EH (cell line): ENCODE measurements at regions not wholly inside any gene's neighbourhood (a gene's known extent, or its start where the extent isn't known, plus 50 kb on each side); places are given as distances from the start of the nearest gene placed in this dataset.
"Not testable (repeated sequence)": the region's sequence is repeated elsewhere in the genome, so short reads cannot be mapped to it uniquely, and the experiment has no call there.

Experiments
- DNase-seq: peaks from one replicate; pipeline ENCODE4 v3.0.0-alpha.2; 2015; ENCODE audit warnings: low read depth

DNA sequence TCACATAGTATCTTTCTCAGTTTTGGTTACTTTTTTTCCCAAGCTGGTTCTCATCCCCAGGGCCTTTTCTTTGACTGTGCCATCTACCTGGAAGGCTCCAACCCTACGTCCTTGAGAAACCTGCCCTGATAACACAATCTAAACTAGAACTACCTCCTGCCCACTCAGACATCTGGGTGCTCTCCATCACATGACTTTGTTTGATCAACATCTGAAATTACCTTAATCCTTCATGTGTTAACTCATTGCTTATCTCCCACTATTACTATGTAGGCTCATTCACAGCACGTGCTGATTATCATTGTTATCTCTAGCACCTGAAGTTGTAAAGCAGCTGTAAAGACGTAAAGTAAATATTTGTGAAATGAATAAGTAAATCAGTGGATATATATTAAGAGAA is 784.0 kb downstream of the TMTC2 start:
- no peak for DNase-seq

DNA sequence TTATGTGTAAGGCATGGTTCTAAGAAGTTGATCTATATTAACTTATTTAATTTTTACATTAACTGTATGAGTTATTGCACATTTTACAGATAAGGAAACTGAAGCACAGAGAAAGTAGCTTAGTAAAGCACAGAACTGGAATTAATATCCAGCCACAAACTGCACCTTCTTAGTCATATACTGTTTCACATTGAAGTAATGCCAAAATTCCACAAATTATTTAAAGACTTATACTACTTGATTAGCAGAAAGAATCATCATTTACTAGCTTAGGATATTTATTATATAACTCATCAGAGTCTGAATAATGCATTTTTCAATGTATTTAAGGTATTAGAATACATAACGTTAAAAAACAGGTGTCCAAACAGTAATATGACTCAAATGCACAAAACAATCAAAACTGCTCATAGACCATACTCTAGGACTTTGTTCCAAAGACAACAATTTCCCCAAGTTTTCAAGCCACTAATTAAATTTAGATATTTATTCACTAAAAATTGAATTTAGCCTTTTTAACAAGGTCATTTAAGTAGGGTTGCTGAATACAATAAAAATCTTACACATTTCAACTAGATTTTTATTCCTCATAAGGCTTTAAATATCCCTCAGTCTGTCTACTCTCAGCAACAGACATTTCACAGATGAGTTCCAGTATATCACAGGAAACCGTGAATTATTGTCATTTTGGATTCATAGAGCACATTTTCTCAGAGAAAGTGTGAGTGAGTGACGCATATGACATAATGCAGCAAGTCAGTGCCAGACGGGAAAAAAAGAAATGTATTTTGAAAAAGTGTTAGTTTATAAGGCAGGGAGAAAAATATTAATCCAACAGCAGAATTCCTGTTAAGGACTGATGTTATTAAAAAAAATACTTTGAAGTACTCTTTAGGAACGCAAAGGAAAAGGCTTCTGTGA is 782.5 kb downstream of the TMTC2 start:
- DNase-seq: no peak

DNA sequence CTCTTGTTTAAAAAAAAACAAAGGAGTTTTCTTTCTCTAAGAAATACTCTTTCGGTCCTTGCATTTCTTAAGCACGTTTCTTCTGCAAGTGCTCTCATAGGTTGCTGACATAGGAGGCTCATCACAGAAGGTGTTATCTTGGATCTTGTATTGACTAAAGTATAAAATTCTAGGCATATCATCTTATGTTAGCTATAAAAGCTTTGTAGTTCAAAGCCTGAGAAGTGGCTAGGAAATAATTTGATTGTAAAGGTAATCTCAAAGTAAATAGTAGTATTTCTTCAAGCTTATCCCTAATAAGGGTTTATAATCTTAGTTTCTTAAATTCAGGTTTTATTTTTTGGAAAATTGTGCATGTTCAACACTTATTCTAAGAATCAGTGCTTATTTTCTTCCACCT is 778.9 kb downstream of the TMTC2 start:
- DNase-seq: no peak

GRCh38 chr12:83462419-83462818 is 775.7 kb downstream of the TMTC2 start:
- DNase-seq: no peak

DNA sequence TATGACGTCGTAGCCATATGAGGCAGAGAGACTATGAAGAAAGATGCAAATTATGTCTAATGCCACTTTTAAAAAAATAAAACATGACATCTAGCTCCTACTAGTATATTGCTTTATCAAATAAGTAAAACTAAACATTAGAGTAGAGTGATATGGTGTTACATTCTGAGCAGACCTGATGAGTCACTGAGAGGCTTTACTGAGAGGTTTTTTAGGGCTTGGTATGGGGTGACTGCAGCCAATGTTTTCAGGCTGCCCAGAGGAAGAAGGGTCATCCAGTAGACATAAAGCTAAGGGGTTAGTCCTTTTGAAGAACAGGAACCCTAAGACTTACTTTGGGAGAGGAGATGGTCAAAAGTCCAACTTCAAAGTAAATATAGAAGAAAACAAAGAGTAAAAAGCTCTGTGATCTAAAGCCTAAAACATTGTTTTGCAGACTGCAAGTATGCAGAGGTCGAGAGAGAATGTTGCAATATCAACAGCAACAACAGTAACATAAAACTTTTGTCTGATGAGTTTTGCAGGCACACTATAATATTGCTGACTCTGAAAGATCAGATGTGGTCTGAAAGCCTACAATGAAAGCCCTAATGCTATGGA is 774.7 kb downstream of the TMTC2 start:
- DNase-seq: no peak

DNA sequence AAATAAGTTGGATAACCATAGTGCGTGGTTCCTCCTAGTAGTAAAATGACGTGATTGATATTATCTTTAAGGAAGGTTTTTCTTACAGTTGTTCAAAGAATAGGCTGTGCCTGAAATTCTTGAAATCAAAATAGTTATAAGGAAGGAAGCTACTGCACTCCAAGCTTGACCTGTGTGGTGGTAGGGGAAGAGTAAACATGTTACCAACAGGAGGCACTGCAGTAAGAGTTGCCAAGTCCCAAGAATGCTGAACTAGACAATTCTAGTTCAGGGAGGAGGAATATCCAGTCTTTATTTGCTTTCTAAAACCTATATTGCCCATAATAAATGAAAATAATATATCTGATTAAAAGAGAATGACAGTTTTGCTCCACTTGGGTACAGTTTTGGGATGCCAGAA is 764.5 kb downstream of the TMTC2 start:
- DNase-seq: no peak

DNA sequence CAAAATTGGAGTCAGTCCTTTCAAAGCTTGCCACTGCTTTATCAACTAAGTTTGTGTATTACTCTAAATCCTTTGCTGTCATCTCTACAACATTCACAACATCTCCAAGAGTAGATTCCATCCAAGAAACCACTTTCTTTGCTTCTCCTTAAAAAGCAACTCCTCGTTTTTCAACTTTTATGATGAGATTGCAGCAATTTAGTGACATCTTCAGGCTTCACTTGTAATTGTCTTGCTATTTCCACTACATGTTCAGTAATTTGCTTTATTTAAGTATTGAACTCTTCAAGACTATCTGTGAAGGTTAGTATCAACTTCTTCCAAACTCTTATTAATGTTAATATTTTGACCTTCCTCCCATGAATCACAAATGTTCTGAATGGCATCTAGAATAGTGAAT is 747.9 kb downstream of the TMTC2 start:
- no peak for DNase-seq

GRCh38 chr12:83432176-83432719 is 745.5 kb downstream of the TMTC2 start:
- no peak for DNase-seq

GRCh38 chr12:83427586-83428136 is 741.0 kb downstream of the TMTC2 start:
- not testable (repeated sequence) for DNase-seq

DNA sequence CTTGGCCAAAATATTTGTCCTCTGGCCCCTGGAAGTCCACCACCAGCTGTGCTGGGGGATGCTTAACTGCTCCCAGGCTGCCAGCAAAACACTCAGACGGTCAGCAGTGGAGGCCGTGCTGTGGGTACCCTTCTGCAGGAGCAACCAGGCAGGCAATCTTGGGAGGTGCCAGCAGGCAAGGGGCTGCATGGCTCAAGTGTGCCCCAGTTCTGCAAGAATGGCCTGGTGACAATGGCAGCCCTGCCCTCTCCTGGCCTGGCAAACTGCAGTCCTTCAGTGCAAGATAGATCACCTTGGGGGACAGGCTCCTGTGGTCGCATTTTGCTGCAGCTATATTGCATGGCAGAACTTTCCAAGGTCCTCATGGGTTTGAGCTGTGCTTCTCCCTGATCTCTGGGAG is 728.3 kb downstream of the TMTC2 start:
- DNase-seq: no peak

DNA sequence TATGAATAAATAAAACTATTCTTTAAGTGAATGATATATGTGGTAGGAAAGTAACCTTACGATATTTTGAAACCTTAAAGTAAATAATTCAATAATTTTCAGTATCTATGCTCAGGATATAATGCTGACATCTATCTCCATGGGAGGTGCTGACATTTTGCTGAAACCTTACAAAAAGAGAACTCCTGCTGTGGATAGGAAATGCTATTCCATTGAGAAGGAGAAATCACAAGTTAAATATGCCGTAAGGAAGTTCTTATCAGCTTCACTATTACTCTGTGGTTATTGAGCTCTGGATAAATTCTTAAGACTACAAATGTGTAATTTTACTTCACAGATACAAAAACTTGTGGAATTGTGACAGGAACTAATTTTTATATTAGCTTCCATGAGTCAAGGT is 722.1 kb downstream of the TMTC2 start:
- no peak for DNase-seq

GRCh38 chr12:83408146-83408545 is 721.4 kb downstream of the TMTC2 start:
- DNase-seq: no peak

GRCh38 chr12:83404521-83404920 is 717.8 kb downstream of the TMTC2 start:
- DNase-seq: no peak

DNA sequence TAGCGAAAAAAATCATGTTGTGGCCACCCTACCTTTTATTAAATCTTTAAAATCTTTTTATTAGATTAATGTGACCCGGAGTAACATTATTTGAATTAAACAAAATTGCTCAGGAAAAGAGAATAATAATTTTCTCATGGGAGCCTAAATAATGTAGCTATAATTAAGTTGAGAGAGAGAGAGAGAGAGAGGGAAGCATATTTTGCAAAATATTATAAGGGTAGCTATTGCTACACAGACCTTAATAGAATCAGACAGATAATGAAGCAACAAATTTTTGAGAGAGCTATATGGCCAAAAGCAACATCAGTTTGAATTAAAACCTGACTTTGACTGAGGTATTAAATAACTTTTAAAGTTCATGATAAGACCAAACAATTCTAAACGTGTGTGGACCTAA is 703.5 kb downstream of the TMTC2 start:
- no peak for DNase-seq

- DNase-seq: no peak
Observed at GRCh38 chr12:83389237-83389996, 702.7 kb downstream of the TMTC2 start.

GRCh38 chr12:83388551-83388950 is 701.8 kb downstream of the TMTC2 start:
- DNase-seq: no peak

DNA sequence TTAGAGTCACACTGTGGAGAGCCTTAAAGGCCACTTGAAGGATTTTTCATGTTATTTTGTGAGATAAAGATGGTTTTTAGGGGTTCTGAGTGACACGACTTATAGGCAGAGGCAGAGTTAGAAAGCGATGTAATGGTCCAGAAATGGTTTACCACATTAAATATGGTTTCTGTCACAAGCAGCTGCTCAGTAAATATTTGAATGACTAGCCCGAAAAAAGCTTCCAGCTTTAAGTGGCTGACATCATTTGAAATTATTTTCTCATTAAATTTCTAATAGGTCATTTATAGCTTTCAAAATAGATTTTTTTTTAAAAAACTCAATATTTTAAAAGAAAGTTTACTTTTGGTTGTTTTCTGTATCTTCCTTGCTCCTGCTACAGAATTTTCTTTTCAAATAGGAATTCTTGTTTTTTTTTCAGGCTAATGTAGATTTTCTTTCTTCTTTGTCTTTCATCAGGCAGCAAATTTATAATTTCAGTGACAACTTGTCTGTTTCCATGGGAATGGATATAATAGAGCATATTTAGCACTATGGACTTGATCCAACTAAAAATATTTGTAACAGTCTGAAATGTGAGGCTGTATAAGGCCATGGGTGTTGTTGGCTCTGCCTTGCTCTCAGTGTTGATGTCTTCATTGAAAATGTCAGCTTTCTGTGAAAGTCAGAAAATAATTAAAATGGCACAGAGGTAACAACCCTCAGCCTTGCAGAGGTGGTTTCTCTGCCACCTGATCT is 700.0 kb downstream of the TMTC2 start:
- no peak for DNase-seq

DNA sequence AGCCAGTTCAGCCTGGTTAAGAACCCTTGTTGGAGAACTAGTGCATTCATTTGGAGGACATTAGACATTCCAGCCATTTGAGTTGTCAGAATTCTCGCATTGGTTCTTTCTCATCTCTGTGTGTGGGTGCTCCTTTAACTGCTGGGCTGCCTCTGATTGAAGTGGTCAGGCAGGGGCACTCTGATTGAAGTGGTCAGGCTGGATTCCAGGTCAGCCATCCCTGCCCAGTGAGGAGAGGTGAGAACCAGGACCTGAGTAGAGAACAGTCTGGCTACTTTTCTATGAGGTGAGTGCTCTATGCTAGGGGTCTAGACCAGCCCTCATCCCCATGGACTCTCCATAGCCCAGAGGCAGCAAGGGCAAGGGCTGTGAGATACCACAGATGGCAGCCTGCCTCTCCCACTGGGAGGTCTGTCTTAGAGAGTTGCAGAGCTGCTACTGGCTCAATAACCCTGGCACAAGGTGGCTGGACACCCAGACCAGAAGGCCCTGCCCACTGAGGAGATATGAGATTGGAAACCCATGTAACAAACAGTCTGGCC is 691.6 kb downstream of the TMTC2 start:
- DNase-seq: no peak

DNA sequence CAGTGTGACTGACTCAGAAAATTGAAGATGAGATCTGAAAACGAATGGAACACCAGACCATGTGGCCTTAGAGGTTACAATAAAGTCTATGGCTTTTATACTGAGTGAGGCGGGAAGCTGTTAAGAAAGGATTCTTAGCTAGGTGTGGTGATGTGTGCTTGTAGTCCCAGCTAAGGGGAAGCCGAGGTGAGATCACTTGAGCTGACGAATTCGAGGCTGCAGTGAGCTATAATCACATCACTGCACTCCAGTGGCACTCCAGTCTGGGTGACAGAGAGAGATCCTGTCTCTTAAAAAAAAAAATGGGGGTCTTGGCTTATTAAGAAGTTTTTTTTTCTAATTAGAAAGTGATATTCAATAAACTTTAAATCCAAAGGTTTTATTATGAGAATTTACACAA is 678.6 kb downstream of the TMTC2 start:
- DNase-seq: no peak

DNA sequence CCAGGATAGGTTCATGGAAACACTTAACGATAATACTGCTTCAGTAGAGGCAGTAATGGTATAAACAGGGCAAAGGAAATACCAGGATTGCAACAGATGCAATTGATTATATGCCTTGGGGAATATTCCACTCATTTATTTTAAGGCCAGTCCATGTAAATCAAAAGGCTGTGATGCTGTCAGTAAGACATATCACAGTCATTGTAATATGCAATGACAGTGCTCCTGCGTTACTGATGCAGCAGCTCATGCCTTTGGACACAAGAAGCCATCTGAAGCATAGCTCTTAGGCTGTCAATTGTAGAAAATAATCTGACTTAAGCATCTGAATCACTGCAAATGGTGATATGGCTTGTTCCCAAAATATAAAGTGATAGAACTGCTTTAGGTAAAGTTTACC is 674.8 kb downstream of the TMTC2 start:
- no peak for DNase-seq

DNA sequence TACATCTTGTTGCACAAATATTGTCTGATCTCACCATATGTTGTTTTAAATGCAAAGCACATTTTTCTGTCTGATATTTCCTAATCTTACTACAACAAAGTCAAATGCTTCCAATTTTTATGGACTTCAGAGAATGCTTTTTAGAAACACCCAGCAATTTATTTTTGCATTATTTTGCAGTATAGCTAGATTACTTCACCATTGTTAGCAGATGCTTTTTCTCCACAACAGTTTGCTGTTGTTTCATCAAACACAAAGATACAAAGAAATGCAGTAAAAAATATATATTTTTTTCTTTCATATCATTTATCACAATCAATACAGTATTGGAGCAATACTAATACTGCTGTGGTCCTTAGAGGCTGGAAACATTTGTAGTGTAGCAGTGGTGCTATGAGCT is 674.4 kb downstream of the TMTC2 start:
- DNase-seq: no peak
